ENCODE measurements at regions not wholly inside any gene's neighbourhood (a gene's known extent, or its start where the extent isn't known, plus 50 kb on each side); places are given as distances from the start of the nearest gene placed in this dataset.

DNA sequence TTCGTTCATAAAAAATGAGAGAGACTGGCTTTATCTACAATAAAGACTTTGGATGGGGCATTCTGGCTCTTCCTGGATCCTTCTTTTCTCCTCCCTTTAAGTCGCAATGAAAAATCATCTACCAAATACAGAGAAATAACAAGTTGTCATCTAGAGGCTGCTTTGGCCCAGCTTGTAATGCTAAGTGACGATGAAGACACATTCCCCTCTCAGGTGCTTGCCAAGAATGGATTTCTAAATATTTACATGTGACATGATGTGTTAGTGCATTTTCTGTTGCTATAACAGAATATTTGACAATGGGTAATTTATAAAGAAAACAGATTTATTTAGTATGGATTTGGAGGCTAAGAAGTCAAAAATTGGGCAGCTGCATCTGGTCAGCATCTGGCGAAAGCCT, 308.6 kb upstream of the NPVF start:
- TF ChIP-seq CTCF (IDR thresholded peaks at IDR 0.05; ENCODE audit: insufficient read depth, low read length) (no peak), POLR2AphosphoS5 (IDR thresholded peaks at IDR 0.05; ENCODE audit: low read depth) (no peak), GABPA (IDR thresholded peaks at IDR 0.05; ENCODE audit: low read depth) (no peak)
- TF ChIP-seq, protein P1, sequence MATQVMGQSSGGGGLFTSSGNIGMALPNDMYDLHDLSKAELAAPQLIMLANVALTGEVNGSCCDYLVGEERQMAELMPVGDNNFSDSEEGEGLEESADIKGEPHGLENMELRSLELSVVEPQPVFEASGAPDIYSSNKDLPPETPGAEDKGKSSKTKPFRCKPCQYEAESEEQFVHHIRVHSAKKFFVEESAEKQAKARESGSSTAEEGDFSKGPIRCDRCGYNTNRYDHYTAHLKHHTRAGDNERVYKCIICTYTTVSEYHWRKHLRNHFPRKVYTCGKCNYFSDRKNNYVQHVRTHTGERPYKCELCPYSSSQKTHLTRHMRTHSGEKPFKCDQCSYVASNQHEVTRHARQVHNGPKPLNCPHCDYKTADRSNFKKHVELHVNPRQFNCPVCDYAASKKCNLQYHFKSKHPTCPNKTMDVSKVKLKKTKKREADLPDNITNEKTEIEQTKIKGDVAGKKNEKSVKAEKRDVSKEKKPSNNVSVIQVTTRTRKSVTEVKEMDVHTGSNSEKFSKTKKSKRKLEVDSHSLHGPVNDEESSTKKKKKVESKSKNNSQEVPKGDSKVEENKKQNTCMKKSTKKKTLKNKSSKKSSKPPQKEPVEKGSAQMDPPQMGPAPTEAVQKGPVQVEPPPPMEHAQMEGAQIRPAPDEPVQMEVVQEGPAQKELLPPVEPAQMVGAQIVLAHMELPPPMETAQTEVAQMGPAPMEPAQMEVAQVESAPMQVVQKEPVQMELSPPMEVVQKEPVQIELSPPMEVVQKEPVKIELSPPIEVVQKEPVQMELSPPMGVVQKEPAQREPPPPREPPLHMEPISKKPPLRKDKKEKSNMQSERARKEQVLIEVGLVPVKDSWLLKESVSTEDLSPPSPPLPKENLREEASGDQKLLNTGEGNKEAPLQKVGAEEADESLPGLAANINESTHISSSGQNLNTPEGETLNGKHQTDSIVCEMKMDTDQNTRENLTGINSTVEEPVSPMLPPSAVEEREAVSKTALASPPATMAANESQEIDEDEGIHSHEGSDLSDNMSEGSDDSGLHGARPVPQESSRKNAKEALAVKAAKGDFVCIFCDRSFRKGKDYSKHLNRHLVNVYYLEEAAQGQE (IDR thresholded peaks at IDR 0.05; ENCODE audit: insufficient replicate concordance, low read depth): no peak

Measured in HL-60 (cell line).